GM12878 (cell line): ENCODE measurements at regions not wholly inside any gene's neighbourhood (a gene's known extent, or its start where the extent isn't known, plus 50 kb on each side); places are given as distances from the start of the nearest gene placed in this dataset.

Experiments
- ATAC-seq: fragments of 200-7000 bp; cut with Tn5 transposase; 3 replicates; pipeline ENCODE4 v1.9.1; 2020; ENCODE audit warnings: mild to moderate bottlenecking, moderate library complexity
- BruUV-seq: library from RNA; stranded (reverse); fragments of 400-500 nt; replicated peaks from 2 replicates; lab custom pipeline; 2021; lab: Mats Ljungman, UMichigan
- CTCF ChIA-PET: fragments of 300-600 bp; sonication (Branson Sonifier 250); formaldehyde crosslinking; extraction: SDS; loops from one replicate; lab custom pipeline; 2021; ENCODE audit warnings: inconsistent platforms; lab: Yijun Ruan, JAX
- POLR2A ChIA-PET: fragments of 350-600 bp; formaldehyde crosslinking; extraction: SDS; loops from one replicate; lab custom pipeline; 2021; ENCODE audit warnings: inconsistent platforms; lab: Charles Lee
- RAD21 ChIA-PET: fragments of 300-600 bp; sonication (Branson Sonifier 250); formaldehyde crosslinking; loops from one replicate; lab custom pipeline; 2023; ENCODE audit warnings: antibody characterized with exemption; ENCODE audit not compliant: unreplicated experiment; lab: Charles Lee
- SMC1A ChIA-PET: fragments of 300-600 bp; sonication (Branson Sonifier 250); formaldehyde crosslinking; loops from one replicate; lab custom pipeline; 2023; ENCODE audit not compliant: unreplicated experiment, uncharacterized antibody; lab: Charles Lee
- DNase-seq: peaks from one replicate; pipeline ENCODE4 v3.0.0-alpha.2; 2011; ENCODE audit warnings: low read depth, low spot score
- FAIRE-seq: peaks from 3 replicates; lab custom pipeline; 2011; peaks lifted over from hg19 to GRCh38; lab: Jason Lieb, UNC
- H2AFZ ChIP-seq: 2 replicates; pipeline ENCODE4 v1.6.0; 2011; ENCODE audit warnings: low read depth, low read length, control low read depth; ENCODE audit not compliant: control insufficient read depth
- H3K27ac ChIP-seq: 2 replicates; pipeline ENCODE4 v1.5.1; 2011; ENCODE audit warnings: control low read depth; ENCODE audit not compliant: control insufficient read depth, insufficient read depth
- H3K27me3 ChIP-seq, 2 experiments: replicated peaks in 1 of 2; 2 replicates each; pipeline versions ENCODE4 v1.6.0 to v1.6.1; 2011; ENCODE audit warnings: low read length in 1 of 2; ENCODE audit not compliant: control insufficient read depth in 2 of 2, insufficient read depth in 2 of 2
- H3K36me3 ChIP-seq, 2 experiments: 2 replicates each; pipeline ENCODE4 v1.5.1; 2011; ENCODE audit warnings: low read length in 1 of 2; ENCODE audit not compliant: control insufficient read depth in 2 of 2, insufficient read depth in 2 of 2
- H3K4me1 ChIP-seq: 2 replicates; pipeline ENCODE4 v1.6.1; 2011; ENCODE audit warnings: mild to moderate bottlenecking, low read length, moderate library complexity, mixed read lengths; ENCODE audit not compliant: control insufficient read depth, insufficient read depth
- H3K4me2 ChIP-seq: 2 replicates; pipeline ENCODE4 v1.6.0; 2011; ENCODE audit warnings: control low read depth; ENCODE audit not compliant: control insufficient read depth, insufficient read depth
- H3K4me3 ChIP-seq: fragments of 200-600 bp; sonication (generic); 2 replicates; pipeline ENCODE4 v1.5.1; 2016
- H3K79me2 ChIP-seq: 2 replicates; pipeline ENCODE4 v1.6.0; 2011; ENCODE audit warnings: low read length; ENCODE audit not compliant: control insufficient read depth, insufficient read depth
- H3K9ac ChIP-seq: 2 replicates; pipeline ENCODE4 v1.8.0; 2011; ENCODE audit warnings: low read length, control low read depth, mixed read lengths; ENCODE audit not compliant: control insufficient read depth, insufficient read depth
- H3K9me3 ChIP-seq: replicated peaks from 3 replicates; pipeline ENCODE4 v1.5.1; 2011; ENCODE audit warnings: mild to moderate bottlenecking, low read length; ENCODE audit not compliant: control insufficient read depth, insufficient read depth
- H4K20me1 ChIP-seq: 2 replicates; pipeline ENCODE4 v1.6.0; 2011; ENCODE audit not compliant: control insufficient read depth, insufficient read depth
- BMI1 ChIP-seq: fragments of 450-650 bp; IDR thresholded peaks from 2 replicates; pipeline ENCODE4 v1.6.1; 2016; ENCODE audit warnings: mild to moderate bottlenecking, moderate library complexity, borderline replicate concordance
- CBFB ChIP-seq: IDR thresholded peaks from 2 replicates; pipeline ENCODE4 v1.6.1; 2016; ENCODE audit warnings: antibody characterized with exemption, low read depth
- CREM ChIP-seq: IDR thresholded peaks from 2 replicates; pipeline ENCODE4 v1.6.1; 2014; ENCODE audit warnings: antibody characterized with exemption, low read depth
- GABPA ChIP-seq: IDR thresholded peaks from 2 replicates; pipeline ENCODE4 v1.6.1; 2014; ENCODE audit warnings: antibody characterized with exemption, low read depth, mild to moderate bottlenecking, inconsistent platforms
- NFXL1 ChIP-seq: fragments of 450-650 bp; IDR thresholded peaks from 2 replicates; pipeline ENCODE4 v1.6.1; 2017; ENCODE audit warnings: antibody characterized with exemption, mild to moderate bottlenecking, borderline replicate concordance
- NFYB ChIP-seq: IDR thresholded peaks from 2 replicates; pipeline ENCODE4 v1.6.1; 2011; ENCODE audit warnings: low read depth, mild to moderate bottlenecking, low read length, improper control_type of control experiment, moderate library complexity; ENCODE audit not compliant: insufficient read depth
- NRF1 ChIP-seq: conservative IDR thresholded peaks from 2 replicates; pipeline ENCODE4 v1.6.1; 2011; ENCODE audit warnings: mild to moderate bottlenecking, low read depth, low read length, improper control_type of control experiment
- RAD21 ChIP-seq: IDR thresholded peaks from 2 replicates; pipeline ENCODE4 v1.6.1; 2011; ENCODE audit warnings: mild to moderate bottlenecking, low read depth, low read length, moderate library complexity; ENCODE audit not compliant: insufficient read depth
- SP1 ChIP-seq: IDR thresholded peaks from one replicate; pipeline ENCODE4 v1.6.1; 2011; ENCODE audit warnings: low read depth, low read length
- STAT3 ChIP-seq: IDR thresholded peaks from 2 replicates; pipeline ENCODE4 v1.6.1; 2011; ENCODE audit warnings: low read depth, low read length, improper control_type of control experiment
- WGBS: methylation state at CpG from one replicate; pipeline ENCODE4 v1.1.6; 2016; ENCODE audit warnings: low lambda C conversion rate; ENCODE audit not compliant: insufficient replicate concordance, insufficient coverage; ENCODE audit errors: missing lambda C conversion rate; 5-methylcytosine and 5-hydroxymethylcytosine counted together
- in situ Hi-C: fragments of 300-500 bp; cut with MboI; formaldehyde crosslinking; loops from 9 replicates; pipeline ENCODE4 v1.14.3; 2018; ENCODE audit warnings: mixed read lengths
- intact Hi-C: fragments of 100-400 bp; cut with micrococcal nuclease; formaldehyde crosslinking; loops from one replicate; pipeline ENCODE4 v1.14.2; 2022; ENCODE audit not compliant: unreplicated experiment
- TF ChIP-seq, protein P1 (sequence below): fragments of 450-650 bp; IDR thresholded peaks from 2 replicates; pipeline ENCODE4 v1.6.1; 2014; ENCODE audit warnings: mild to moderate bottlenecking
- TF ChIP-seq, protein P2 (sequence below): fragments of 450-650 bp; formaldehyde crosslinking; IDR thresholded peaks from 2 replicates; pipeline ENCODE4 v1.5.0; 2022; ENCODE audit warnings: mild to moderate bottlenecking, missing genetic modification characterization

DNA sequence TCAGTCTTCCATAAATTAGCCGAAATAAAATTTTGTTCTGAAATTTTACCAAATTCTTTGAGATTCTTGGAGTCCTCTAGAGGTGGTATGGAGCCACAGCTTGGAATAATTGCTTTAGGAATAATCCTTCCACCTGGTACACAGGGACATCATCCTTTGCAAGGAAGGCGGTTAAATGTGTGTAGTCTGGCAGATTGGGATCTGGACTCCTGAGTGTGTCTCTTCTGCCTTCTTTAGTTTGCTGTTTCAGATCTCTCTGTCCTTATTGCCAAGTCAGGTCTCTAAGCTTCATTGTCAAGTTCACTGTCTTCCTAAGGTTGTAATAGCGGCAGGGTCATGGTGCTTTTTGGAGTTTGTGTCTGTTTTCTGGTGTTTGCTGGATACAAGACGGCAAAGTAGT lies 393.9 kb upstream of the RGS6 start:
- intact Hi-C loops (no loop called here), in situ Hi-C loops (no loop called here)
- CTCF ChIA-PET, result interaction anchor here (3.0 kb wide), 1 partner anchor 12 kb away, joined by 8 read pairs; no protein-coding TSS in a partner anchor
- no peak overlapping the region for H2AFZ ChIP-seq
- POLR2A ChIA-PET, result interaction anchor here (1.7 kb wide), 1 partner anchor 13 kb away, joined by 7 read pairs; no protein-coding TSS in a partner anchor
- no peaks in the 10 kb centered on the region for H3K27me3 ChIP-seq
- no peaks in the 10 kb centered on the region for H4K20me1 ChIP-seq
- SMC1A ChIA-PET, result interaction anchor here (0.9 to 8.8 kb wide), 5 partner anchors 9 to 198 kb away, joined by 3 to 79 read pairs (median 24); no protein-coding TSS in a partner anchor
- FAIRE-seq (no peak), DNase-seq (no peak), ATAC-seq (no peak)
- TF ChIP-seq BMI1 (no peak), STAT3 (no peak), NRF1 (no peak), GABPA (no peak), NFYB (no peak), SP1 (no peak), CREM (no peak), NFXL1 (no peak), RAD21 (no peak), CBFB (no peak)
- TF ChIP-seq, protein P1, sequence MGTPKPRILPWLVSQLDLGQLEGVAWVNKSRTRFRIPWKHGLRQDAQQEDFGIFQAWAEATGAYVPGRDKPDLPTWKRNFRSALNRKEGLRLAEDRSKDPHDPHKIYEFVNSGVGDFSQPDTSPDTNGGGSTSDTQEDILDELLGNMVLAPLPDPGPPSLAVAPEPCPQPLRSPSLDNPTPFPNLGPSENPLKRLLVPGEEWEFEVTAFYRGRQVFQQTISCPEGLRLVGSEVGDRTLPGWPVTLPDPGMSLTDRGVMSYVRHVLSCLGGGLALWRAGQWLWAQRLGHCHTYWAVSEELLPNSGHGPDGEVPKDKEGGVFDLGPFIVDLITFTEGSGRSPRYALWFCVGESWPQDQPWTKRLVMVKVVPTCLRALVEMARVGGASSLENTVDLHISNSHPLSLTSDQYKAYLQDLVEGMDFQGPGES, result no peak
- TF ChIP-seq, protein P2, sequence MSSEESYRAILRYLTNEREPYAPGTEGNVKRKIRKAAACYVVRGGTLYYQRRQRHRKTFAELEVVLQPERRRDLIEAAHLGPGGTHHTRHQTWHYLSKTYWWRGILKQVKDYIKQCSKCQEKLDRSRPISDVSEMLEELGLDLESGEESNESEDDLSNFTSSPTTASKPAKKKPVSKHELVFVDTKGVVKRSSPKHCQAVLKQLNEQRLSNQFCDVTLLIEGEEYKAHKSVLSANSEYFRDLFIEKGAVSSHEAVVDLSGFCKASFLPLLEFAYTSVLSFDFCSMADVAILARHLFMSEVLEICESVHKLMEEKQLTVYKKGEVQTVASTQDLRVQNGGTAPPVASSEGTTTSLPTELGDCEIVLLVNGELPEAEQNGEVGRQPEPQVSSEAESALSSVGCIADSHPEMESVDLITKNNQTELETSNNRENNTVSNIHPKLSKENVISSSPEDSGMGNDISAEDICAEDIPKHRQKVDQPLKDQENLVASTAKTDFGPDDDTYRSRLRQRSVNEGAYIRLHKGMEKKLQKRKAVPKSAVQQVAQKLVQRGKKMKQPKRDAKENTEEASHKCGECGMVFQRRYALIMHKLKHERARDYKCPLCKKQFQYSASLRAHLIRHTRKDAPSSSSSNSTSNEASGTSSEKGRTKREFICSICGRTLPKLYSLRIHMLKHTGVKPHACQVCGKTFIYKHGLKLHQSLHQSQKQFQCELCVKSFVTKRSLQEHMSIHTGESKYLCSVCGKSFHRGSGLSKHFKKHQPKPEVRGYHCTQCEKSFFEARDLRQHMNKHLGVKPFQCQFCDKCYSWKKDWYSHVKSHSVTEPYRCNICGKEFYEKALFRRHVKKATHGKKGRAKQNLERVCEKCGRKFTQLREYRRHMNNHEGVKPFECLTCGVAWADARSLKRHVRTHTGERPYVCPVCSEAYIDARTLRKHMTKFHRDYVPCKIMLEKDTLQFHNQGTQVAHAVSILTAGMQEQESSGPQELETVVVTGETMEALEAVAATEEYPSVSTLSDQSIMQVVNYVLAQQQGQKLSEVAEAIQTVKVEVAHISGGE (CRISPR knock-in tag), result no peak
- H3K9ac ChIP-seq, result no peak overlapping the region
- no TSS peak for BruUV-seq
- RAD21 ChIA-PET, result interaction anchor here (0.8 kb wide), 1 partner anchor 79 kb away, joined by 3 read pairs; no protein-coding TSS in a partner anchor
- H3K27ac ChIP-seq, result no peak overlapping the region
- no peaks in the 10 kb centered on the region for H3K9me3 ChIP-seq
- 0 out of 4 replicates have a peak, but pooled peaks cover 0 to 5% of the 10 kb centered on the region in 2 experiments for H3K36me3 ChIP-seq
- peaks cover 6% of the 10 kb centered on the region; the same call in 1 of the 2 replicates for H3K4me1 ChIP-seq
- H3K4me3 ChIP-seq, result no peak overlapping the region
- peaks cover 16% of the 10 kb centered on the region for H3K79me2 ChIP-seq
- WGBS, result 83% methylated on average over 4 of the region's 4 CpGs
- H3K4me2 ChIP-seq, result no peak overlapping the region
